Loucy (cell line): ENCODE measurements at regions not wholly inside any gene's neighbourhood (a gene's known extent, or its start where the extent isn't known, plus 50 kb on each side); places are given as distances from the start of the nearest gene placed in this dataset.

Experiments
- H2AFZ ChIP-seq: fragments of 200-600 bp; sonication (generic); 2 replicates; pipeline ENCODE4 v1.6.0; 2016; ENCODE audit warnings: antibody characterized with exemption, mild to moderate bottlenecking, low read length, moderate library complexity
- H3F3A ChIP-seq: fragments of 200-600 bp; 2 replicates; pipeline ENCODE4 v1.6.0; 2016; ENCODE audit warnings: antibody characterized with exemption, low read depth, mild to moderate bottlenecking
- H3K27me3 ChIP-seq: fragments of 200-600 bp; sonication (generic); 2 replicates; pipeline ENCODE4 v1.6.1; 2014; ENCODE audit warnings: low read length, mild to moderate bottlenecking; ENCODE audit not compliant: insufficient read depth, poor library complexity, severe bottlenecking
- H3K36me3 ChIP-seq: fragments of 200-600 bp; sonication (generic); 2 replicates; pipeline ENCODE4 v1.6.1; 2016; ENCODE audit warnings: low read length; ENCODE audit not compliant: insufficient read depth
- H3K4me1 ChIP-seq: fragments of 200-600 bp; sonication (generic); 2 replicates; pipeline ENCODE4 v1.5.1; 2014; ENCODE audit warnings: low read length, mild to moderate bottlenecking; ENCODE audit not compliant: insufficient read depth, poor library complexity, severe bottlenecking
- H3K4me2 ChIP-seq: fragments of 200-600 bp; sonication (generic); 2 replicates; pipeline ENCODE4 v1.6.0; 2014; ENCODE audit warnings: antibody characterized with exemption, low read length, low read depth, mild to moderate bottlenecking; ENCODE audit not compliant: poor library complexity, severe bottlenecking
- H3K4me3 ChIP-seq: fragments of 200-600 bp; sonication (generic); 2 replicates; pipeline ENCODE4 v1.5.1; 2014; ENCODE audit warnings: low read length, mild to moderate bottlenecking, mixed read lengths; ENCODE audit not compliant: poor library complexity, severe bottlenecking
- H3K79me2 ChIP-seq: fragments of 200-600 bp; sonication (generic); 2 replicates; pipeline ENCODE4 v1.6.1; 2014; ENCODE audit warnings: low read length; ENCODE audit not compliant: insufficient read depth
- H3K9ac ChIP-seq: fragments of 200-600 bp; sonication (generic); 2 replicates; pipeline ENCODE4 v1.6.0; 2014; ENCODE audit warnings: mild to moderate bottlenecking, low read depth, low read length, moderate library complexity; ENCODE audit not compliant: poor library complexity, severe bottlenecking
- H3K9me2 ChIP-seq: fragments of 200-600 bp; sonication (generic); replicated peaks from 2 replicates; pipeline ENCODE4 v1.6.1; 2016; ENCODE audit warnings: low read depth, low read length, mixed read lengths
- H3K9me3 ChIP-seq: fragments of 200-600 bp; sonication (generic); 2 replicates; pipeline ENCODE4 v1.6.1; 2014; ENCODE audit warnings: mild to moderate bottlenecking, antibody characterized with exemption, low read length, low read depth; ENCODE audit not compliant: insufficient read depth
- H4K20me1 ChIP-seq: fragments of 200-600 bp; sonication (generic); 2 replicates; pipeline ENCODE4 v1.6.0; 2014; ENCODE audit warnings: antibody characterized with exemption, low read length, mild to moderate bottlenecking; ENCODE audit not compliant: insufficient read depth, poor library complexity, severe bottlenecking
- CTCF ChIP-seq: fragments of 200-600 bp; sonication (generic); conservative IDR thresholded peaks from 2 replicates; pipeline ENCODE4 v1.5.1; 2014; ENCODE audit warnings: mild to moderate bottlenecking, antibody characterized with exemption, low read length
- EZH2phosphoT487 ChIP-seq: fragments of 200-600 bp; IDR thresholded peaks from 2 replicates; pipeline ENCODE4 v1.6.1; 2018; ENCODE audit warnings: antibody characterized with exemption, mild to moderate bottlenecking, moderate library complexity, borderline replicate concordance

DNA sequence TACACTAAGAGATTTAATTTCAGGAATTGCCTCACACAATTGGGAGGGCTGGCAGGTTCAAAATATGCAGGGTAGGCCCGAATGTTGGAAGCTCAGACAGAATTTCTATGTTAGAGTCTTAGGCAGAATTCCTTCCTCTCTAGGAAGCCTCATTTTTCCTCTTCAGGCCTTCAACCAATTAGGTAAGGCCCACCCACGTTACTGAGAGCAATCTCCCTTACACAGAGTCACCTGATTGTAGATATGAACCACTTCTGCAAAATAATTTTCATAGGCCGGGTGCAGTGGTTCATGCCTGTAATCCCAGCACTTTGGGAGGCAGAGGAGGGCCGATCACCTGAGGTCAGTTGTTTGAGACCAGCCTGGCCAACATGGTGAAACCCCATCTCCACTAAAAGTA, 50.2 kb upstream of the HIVEP1 start:
- TF ChIP-seq CTCF (no peak), EZH2phosphoT487 (no peak)
- H3K4me3 ChIP-seq: no peak overlapping the region
- no peaks in the 10 kb centered on the region for H3K79me2 ChIP-seq
- no peaks in the 10 kb centered on the region for H3K9me2 ChIP-seq
- H4K20me1 ChIP-seq: no peaks in the 10 kb centered on the region
- H3F3A ChIP-seq: no peaks in the 10 kb centered on the region
- no peak overlapping the region for H3K4me2 ChIP-seq
- no peak overlapping the region for H2AFZ ChIP-seq
- H3K36me3 ChIP-seq: no peaks in the 10 kb centered on the region
- H3K9ac ChIP-seq: no peak overlapping the region
- H3K9me3 ChIP-seq: no peaks in the 10 kb centered on the region
- no peaks in the 10 kb centered on the region for H3K27me3 ChIP-seq
- no peaks in the 10 kb centered on the region for H3K4me1 ChIP-seq

- TF ChIP-seq CTCF (no peak), EZH2phosphoT487 (no peak)
- Histone ChIP-seq H3K9me3 (no peaks in the 10 kb centered on the region), H3K9me2 (no peaks in the 10 kb centered on the region), H2AFZ (no peak overlapping the region), H3F3A (no peaks in the 10 kb centered on the region), H3K79me2 (no peaks in the 10 kb centered on the region), H3K9ac (no peak overlapping the region), H3K4me2 (no peak overlapping the region), H3K36me3 (no peaks in the 10 kb centered on the region), H3K27me3 (no peaks in the 10 kb centered on the region), H4K20me1 (no peaks in the 10 kb centered on the region), H3K4me1 (no peaks in the 10 kb centered on the region), H3K4me3 (no peak overlapping the region)
Measured at GRCh38 chr6:11960909-11961779, 51.0 kb upstream of the HIVEP1 start.

DNA sequence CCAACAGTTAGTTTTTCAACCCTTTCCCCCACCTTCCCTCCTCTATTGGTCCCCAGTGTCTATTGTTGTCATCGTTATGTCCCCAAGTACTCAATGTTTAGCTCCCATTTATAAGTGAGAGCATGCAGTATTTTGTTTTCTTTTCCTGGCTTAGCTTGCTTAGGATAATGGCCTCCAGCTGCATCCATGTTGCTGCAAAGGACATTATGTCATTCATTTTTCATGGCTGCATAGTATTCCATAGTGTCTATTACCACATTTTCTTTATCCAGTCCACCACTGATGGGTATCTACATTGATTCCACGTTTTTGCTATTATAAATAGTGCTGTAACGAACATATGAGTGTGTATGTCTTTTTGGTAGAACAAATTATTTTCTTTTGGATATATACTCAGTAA, 55.3 kb upstream of the HIVEP1 start:
- no peaks in the 10 kb centered on the region for H3K9me2 ChIP-seq
- no peaks in the 10 kb centered on the region for H3K36me3 ChIP-seq
- no peaks in the 10 kb centered on the region for H4K20me1 ChIP-seq
- peaks cover 6% of the 10 kb centered on the region for H3K4me1 ChIP-seq
- H3K4me3 ChIP-seq: no peak overlapping the region
- H2AFZ ChIP-seq: no peak overlapping the region
- TF ChIP-seq CTCF: no peak
- no peak for TF ChIP-seq EZH2phosphoT487
- no peaks in the 10 kb centered on the region for H3K9me3 ChIP-seq
- no peak overlapping the region for H3K4me2 ChIP-seq
- no peak overlapping the region for H3K9ac ChIP-seq
- no peaks in the 10 kb centered on the region for H3K79me2 ChIP-seq
- no peaks in the 10 kb centered on the region for H3F3A ChIP-seq
- no peaks in the 10 kb centered on the region for H3K27me3 ChIP-seq
